ENCODE measurements at regions not wholly inside any gene's neighbourhood (a gene's known extent, or its start where the extent isn't known, plus 50 kb on each side); places are given as distances from the start of the nearest gene placed in this dataset.
"Not testable (repeated sequence)": the region's sequence is repeated elsewhere in the genome, so short reads cannot be mapped to it uniquely, and the experiment has no call there.

DNA sequence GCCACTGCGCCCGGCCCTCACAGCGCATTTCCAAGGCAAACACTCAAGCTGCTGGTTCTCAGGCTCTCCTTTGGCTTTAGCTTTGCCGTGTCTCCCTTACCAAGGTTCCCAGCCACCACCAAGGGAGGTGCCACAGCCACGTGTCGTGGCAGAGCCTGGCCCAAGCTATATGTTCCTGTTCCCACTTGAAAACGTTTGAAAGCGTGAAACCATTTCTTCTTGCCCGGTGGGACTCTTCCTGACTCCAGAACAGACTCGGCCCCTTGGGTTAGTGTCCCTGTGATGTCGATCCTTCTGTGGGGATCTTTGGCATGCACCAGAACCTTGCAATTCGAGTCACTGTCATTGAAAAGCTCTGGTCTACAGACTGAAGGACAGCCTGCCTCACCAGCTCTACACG lies 147.9 kb downstream of the HSD17B3 start:
- TF ChIP-seq, protein P1, sequence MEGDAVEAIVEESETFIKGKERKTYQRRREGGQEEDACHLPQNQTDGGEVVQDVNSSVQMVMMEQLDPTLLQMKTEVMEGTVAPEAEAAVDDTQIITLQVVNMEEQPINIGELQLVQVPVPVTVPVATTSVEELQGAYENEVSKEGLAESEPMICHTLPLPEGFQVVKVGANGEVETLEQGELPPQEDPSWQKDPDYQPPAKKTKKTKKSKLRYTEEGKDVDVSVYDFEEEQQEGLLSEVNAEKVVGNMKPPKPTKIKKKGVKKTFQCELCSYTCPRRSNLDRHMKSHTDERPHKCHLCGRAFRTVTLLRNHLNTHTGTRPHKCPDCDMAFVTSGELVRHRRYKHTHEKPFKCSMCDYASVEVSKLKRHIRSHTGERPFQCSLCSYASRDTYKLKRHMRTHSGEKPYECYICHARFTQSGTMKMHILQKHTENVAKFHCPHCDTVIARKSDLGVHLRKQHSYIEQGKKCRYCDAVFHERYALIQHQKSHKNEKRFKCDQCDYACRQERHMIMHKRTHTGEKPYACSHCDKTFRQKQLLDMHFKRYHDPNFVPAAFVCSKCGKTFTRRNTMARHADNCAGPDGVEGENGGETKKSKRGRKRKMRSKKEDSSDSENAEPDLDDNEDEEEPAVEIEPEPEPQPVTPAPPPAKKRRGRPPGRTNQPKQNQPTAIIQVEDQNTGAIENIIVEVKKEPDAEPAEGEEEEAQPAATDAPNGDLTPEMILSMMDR (IDR thresholded peaks at IDR 0.05), result no peak
- no peak for TF ChIP-seq POLR2A (IDR thresholded peaks at IDR 0.05)
- no peaks in the 10 kb centered on the region for H3K36me3 ChIP-seq
- H3K27ac ChIP-seq, result no peak overlapping the region
- H3K27me3 ChIP-seq, result peaks cover 0 to 17% (median 0%) of the 10 kb centered on the region in 4 donors
- intact Hi-C loops (cut with DNase I), result no loop called here
- DNase-seq, result no peak
- H3K4me3 ChIP-seq, result no peak overlapping the region
- H3K9me3 ChIP-seq, result no peaks in the 10 kb centered on the region
- peaks cover 12 to 43% (median 14%) of the 10 kb centered on the region in 3 donors for H3K4me1 ChIP-seq
- WGBS, 2 donors, result 92 to 94% methylated on average over 10 of the region's 13 CpGs

DNA sequence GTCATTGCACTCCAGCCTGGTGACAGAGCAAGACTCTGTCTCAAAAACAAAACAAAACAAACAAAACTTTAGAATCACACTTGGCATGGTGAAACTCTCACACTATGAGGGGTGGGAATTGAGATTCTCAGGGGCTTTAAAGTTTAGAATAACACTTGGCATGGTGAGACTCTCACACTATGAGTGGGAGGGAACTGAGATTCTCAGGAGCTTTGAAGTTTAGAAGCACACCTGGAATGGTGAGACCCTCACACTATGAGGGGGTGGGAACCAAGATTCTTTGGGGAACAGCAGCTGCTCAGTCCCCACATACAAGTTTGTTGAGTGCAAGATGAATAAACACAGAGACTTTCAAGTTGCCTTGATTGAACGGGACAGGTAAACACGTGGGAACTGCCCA lies 149.4 kb downstream of the HSD17B3 start:
- Histone ChIP-seq H3K27me3 (peaks cover 0 to 17% (median 0%) of the 10 kb centered on the region in 4 donors), H3K36me3 (no peaks in the 10 kb centered on the region), H3K4me1 (peaks cover 12 to 47% (median 16%) of the 10 kb centered on the region in 3 donors), H3K4me3 (no peak overlapping the region), H3K27ac (no peak overlapping the region), H3K9me3 (no peaks in the 10 kb centered on the region)
- 82 to 85% methylated on average over 2 of the region's 2 CpGs for WGBS, 2 donors
- no peak for TF ChIP-seq POLR2A (IDR thresholded peaks at IDR 0.05)
- intact Hi-C loops (cut with DNase I), result no loop called here
- no peak for DNase-seq

DNA sequence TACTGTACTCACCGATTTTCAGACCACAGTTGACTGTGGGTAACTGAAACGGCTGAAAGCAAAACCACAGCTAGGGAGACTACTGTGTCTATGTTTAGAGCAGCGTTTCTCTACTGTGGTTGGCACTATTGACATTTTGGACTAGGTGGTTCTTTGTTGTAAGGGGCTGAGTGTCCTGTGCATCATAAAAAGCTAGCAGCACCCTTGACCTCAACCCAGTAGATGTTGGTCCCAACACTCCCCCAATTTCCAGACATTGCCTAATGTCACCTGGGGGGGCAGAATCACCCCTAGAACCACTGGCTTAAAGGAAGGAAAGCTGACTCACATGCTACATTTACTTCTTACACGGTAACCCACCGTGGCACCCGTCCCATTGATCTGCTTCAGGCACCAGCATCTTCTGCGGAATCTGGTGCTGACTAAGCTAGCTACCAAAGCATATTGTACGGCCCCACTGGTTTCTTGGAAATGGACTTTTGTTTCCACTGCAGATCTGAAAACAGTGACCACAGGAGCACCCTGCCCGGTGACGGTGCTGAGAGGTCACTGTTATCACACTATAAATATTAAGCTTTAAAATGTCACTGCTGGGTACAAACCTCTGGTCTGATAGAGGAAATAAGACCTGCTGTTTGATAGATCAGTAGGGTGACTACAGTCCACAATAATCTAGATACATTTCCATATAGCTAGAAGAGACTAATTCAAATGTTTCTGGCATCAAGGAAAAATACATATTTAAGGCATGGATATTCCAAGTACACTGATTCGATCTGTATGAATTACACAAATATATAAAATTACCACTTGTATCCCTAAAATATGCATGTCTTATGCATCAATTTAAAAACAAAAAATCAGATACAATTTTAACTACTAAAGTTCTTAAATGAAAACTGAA lies 151.4 kb downstream of the HSD17B3 start:
- TF ChIP-seq, protein P1 (IDR thresholded peaks at IDR 0.05), result no peak
- no peak for TF ChIP-seq POLR2A (IDR thresholded peaks at IDR 0.05)
- Histone ChIP-seq H3K4me3 (no peak overlapping the region), H3K4me1 (peaks cover 4 to 30% (median 16%) of the 10 kb centered on the region in 3 donors), H3K27ac (peak overlapping the region in 2 of 4 donors; percentile 9 to 65), H3K27me3 (peaks cover 0 to 17% (median 0%) of the 10 kb centered on the region in 4 donors), H3K9me3 (no peaks in the 10 kb centered on the region), H3K36me3 (no peaks in the 10 kb centered on the region)
- intact Hi-C loops (cut with DNase I), result no loop called here
- whole genome bisulfite sequencing, 2 donors, result 49 to 66% methylated on average over 11 of the region's 11 CpGs
- no peak for DNase-seq

DNA sequence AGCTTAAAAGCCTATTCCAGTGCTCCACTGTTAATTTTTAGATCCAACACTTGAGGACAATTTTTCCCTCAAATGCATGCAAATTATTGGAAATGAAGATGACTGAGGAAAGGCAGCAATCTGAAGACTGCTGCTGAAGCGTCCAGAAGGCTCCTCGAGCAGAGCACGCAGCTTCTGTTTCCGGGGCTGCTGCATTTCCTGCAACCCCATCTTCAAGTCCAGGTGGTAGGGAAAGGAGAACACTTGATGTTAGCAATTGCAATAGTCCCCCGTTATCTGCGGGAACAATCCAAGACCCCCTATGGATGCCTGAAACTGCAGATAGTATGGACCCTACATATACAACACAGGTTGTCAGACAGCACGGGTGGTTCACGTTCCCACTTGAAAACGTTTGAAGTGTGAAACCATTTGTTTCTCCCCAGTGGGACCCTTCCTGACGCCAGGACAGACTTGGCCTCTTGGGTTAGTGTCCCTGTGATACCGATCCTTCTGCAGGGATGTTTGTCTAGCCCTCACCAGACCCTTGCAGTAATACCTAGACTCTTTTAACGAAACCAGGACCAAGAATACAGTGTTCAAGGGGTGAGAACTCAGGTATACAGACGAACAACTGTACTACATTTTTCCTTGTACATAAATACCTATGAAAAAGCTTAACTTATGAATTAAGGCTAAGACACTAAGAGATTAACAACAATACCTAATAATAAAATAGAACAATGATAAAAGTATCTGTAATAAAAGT lies 152.3 kb downstream of the HSD17B3 start:
- Histone ChIP-seq H3K4me3 (no peak overlapping the region), H3K9me3 (no peaks in the 10 kb centered on the region), H3K36me3 (no peaks in the 10 kb centered on the region), H3K27me3 (peaks cover 0 to 17% (median 0%) of the 10 kb centered on the region in 4 donors), H3K4me1 (peaks cover 4 to 30% (median 16%) of the 10 kb centered on the region in 3 donors), H3K27ac (peak overlapping the region in 1 of 4 donors; percentile 65)
- DNase-seq, result no peak
- no peak for TF ChIP-seq POLR2A (IDR thresholded peaks at IDR 0.05)
- TF ChIP-seq, protein P1 (IDR thresholded peaks at IDR 0.05), result no peak
- intact Hi-C loops (cut with DNase I), result no loop called here
- WGBS, 2 donors, result 58 to 72% methylated on average over 13 of the region's 13 CpGs

DNA sequence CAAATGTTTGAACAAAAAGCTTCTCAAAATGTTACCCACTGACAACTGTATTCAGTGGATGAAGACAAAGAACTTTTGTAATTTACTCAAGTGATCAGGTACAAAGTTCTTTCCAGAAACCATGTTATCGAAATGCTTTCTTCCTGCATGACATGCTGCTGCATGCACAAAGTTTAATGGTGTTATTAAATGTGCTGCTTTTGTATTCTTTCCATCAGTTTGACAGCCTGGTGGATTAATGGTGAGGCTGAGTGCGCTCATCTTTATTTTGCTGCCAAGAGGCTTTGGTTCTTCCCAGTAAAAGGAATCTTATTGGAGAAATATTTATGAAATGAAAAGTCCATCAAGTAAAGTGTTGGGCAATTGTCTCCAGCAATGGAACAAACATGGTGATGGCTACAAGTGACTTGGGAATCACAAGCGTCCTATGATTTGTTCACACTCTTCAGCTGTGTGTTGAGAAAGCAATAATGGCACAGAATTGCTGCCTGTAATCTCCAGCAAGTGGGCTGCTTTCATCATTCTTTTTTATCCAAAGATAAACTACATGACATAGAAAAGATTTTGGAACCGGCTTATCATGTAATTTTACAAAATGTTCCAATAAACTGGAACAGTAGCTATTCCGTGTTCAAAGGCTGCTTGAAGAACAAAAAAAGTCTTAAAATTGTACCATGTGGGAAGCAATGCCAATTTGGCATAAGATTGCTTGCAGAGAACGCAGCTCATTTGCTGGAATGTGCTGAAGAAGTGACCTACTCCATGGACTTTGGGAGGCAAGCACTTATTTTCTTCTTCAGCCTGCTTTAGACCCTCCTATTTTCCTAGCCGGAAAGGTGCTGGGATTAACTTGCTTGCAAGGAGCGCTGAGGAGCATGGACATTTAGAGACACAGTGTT lies 153.1 kb downstream of the HSD17B3 start:
- intact Hi-C loops (cut with DNase I), result no loop called here
- TF ChIP-seq, protein P1 (IDR thresholded peaks at IDR 0.05), result no peak
- TF ChIP-seq POLR2A (IDR thresholded peaks at IDR 0.05), result no peak
- WGBS, 2 donors, result 28 to 37% methylated on average over 8 of the region's 8 CpGs
- peak overlapping the region in 2 of 4 donors; percentile 7 to 65 for H3K27ac ChIP-seq
- DNase-seq, result no peak
- no peaks in the 10 kb centered on the region for H3K36me3 ChIP-seq
- H3K27me3 ChIP-seq, result peaks cover 0 to 21% (median 0%) of the 10 kb centered on the region in 4 donors
- peaks cover 4 to 30% (median 16%) of the 10 kb centered on the region in 3 donors for H3K4me1 ChIP-seq
- no peak overlapping the region for H3K4me3 ChIP-seq
- no peaks in the 10 kb centered on the region for H3K9me3 ChIP-seq

DNA sequence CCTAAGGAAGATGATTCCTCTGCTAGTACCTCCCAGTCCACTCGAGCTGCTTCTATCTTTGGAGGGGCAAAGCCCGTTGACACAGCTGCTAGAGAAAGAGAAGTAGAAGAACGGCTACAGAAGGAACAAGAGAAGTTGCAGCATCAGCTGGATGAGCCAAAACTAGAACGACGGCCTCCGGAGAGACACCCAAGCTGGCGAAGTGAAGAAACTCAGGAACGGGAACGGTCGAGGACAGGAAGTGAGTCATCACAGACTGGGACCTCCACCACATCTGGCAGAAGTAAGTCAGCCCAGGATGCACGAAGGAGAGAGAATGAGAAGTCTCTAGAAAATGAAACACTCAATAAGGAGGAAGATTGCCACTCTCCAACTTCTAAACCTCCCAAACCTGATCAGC lies 154.9 kb downstream of the HSD17B3 start:
- Histone ChIP-seq H3K27ac (peak overlapping the region in 3 of 4 donors; percentile 18 to 65 (median 63)), H3K4me1 (peaks cover 4 to 30% (median 16%) of the 10 kb centered on the region in 3 donors), H3K27me3 (peaks cover 0 to 11% (median 0%) of the 10 kb centered on the region in 4 donors)
- 52 to 67% methylated on average over 10 to 11 of the region's 11 CpGs for WGBS, 2 donors
- intact Hi-C loops (cut with DNase I); DNase-seq; H3K4me3 ChIP-seq; H3K9me3 ChIP-seq; H3K36me3 ChIP-seq: not testable (repeated sequence)

All from esophagus squamous epithelium (tissue), 5 donors.